IMR-90 (cell line): ENCODE measurements at regions not wholly inside any gene's neighbourhood (a gene's known extent, or its start where the extent isn't known, plus 50 kb on each side); places are given as distances from the start of the nearest gene placed in this dataset.
A peak's percentile ranks its signal among the peaks of the same experiment; 100 is the strongest.

ENCODE experiments used
- ATAC-seq: fragments of 200-7000 bp; cut with Tn5 transposase; 2 replicates; pipeline ENCODE4 v1.9.1; 2020; ENCODE audit warnings: low read depth, mild to moderate bottlenecking, moderate library complexity
- BruUV-seq: library from RNA; stranded (reverse); fragments of 400-500 nt; replicated peaks from 2 replicates; lab custom pipeline; 2021; lab: Mats Ljungman, UMichigan
- CTCF ChIA-PET: fragments of 300-600 bp; formaldehyde crosslinking; extraction: SDS; loops from one replicate; lab custom pipeline; 2021; ENCODE audit warnings: antibody characterized with exemption; lab: Yijun Ruan, JAX
- POLR2A ChIA-PET: fragments of 300-600 bp; sonication (Branson Sonifier 250); formaldehyde crosslinking; loops from one replicate; lab custom pipeline; 2022; ENCODE audit warnings: antibody characterized with exemption; ENCODE audit not compliant: unreplicated experiment; lab: Charles Lee
- DNase-seq: peaks from one replicate; pipeline ENCODE4 v3.0.0; 2013
- H2AFZ ChIP-seq: replicated peaks from 2 replicates; pipeline ENCODE3; 2013; ENCODE audit warnings: low read length, mild to moderate bottlenecking; ENCODE audit not compliant: poor library complexity
- H2AK5ac ChIP-seq: 2 replicates; pipeline ENCODE4 v1.6.1; 2013; ENCODE audit warnings: low read depth, low read length, inconsistent platforms
- H2AK9ac ChIP-seq: replicated peaks from 2 replicates; pipeline ENCODE3; 2013; ENCODE audit warnings: mild to moderate bottlenecking, low read depth, low read length, moderate library complexity; ENCODE audit not compliant: poor library complexity
- H2BK120ac ChIP-seq: 2 replicates; pipeline ENCODE4 v1.6.1; 2013; ENCODE audit warnings: low read depth, low read length, inconsistent platforms
- H2BK15ac ChIP-seq: 3 replicates; pipeline ENCODE4 v1.6.1; 2013; ENCODE audit warnings: low read depth, low read length, inconsistent platforms
- H2BK20ac ChIP-seq: 2 replicates; pipeline ENCODE4 v1.6.1; 2013; ENCODE audit warnings: low read depth, mild to moderate bottlenecking, inconsistent platforms, low read length, moderate library complexity
- H2BK5ac ChIP-seq: 2 replicates; pipeline ENCODE4 v1.6.1; 2013; ENCODE audit warnings: mild to moderate bottlenecking, low read depth, low read length, inconsistent platforms; ENCODE audit not compliant: poor library complexity, severe bottlenecking
- H3K14ac ChIP-seq: replicated peaks from 2 replicates; pipeline ENCODE4 v1.6.1; 2013; ENCODE audit warnings: low read depth, low read length, inconsistent platforms
- H3K18ac ChIP-seq: 2 replicates; pipeline ENCODE4 v1.6.1; 2013; ENCODE audit warnings: low read depth, low read length, control low read depth
- H3K23ac ChIP-seq: 2 replicates; pipeline ENCODE4 v1.6.1; 2013; ENCODE audit warnings: low read depth, low read length, inconsistent platforms
- H3K27ac ChIP-seq: 2 replicates; pipeline ENCODE4 v1.5.1; 2013; ENCODE audit warnings: mild to moderate bottlenecking, control low read depth, low read length; ENCODE audit not compliant: insufficient read depth
- H3K27me3 ChIP-seq: 2 replicates; pipeline ENCODE4 v1.6.1; 2013; ENCODE audit warnings: low read length; ENCODE audit not compliant: control insufficient read depth, insufficient read depth
- H3K36me3 ChIP-seq: 2 replicates; pipeline ENCODE4 v1.6.1; 2013; ENCODE audit warnings: low read length, mixed read lengths; ENCODE audit not compliant: control insufficient read depth, insufficient read depth
- H3K4ac ChIP-seq: 2 replicates; pipeline ENCODE4 v1.6.1; 2013; ENCODE audit warnings: low read depth, low read length, inconsistent platforms
- H3K4me1 ChIP-seq: 2 replicates; pipeline ENCODE4 v1.6.1; 2013; ENCODE audit warnings: low read length, mixed read lengths; ENCODE audit not compliant: control insufficient read depth, insufficient read depth
- H3K4me2 ChIP-seq: 2 replicates; pipeline ENCODE4 v1.6.1; 2013; ENCODE audit warnings: low read depth, mild to moderate bottlenecking, control low read depth, low read length, moderate library complexity
- H3K4me3 ChIP-seq: 2 replicates; pipeline ENCODE4 v1.5.1; 2013; ENCODE audit warnings: low read depth, mild to moderate bottlenecking, control low read depth, low read length, moderate library complexity; ENCODE audit not compliant: insufficient read depth
- H3K56ac ChIP-seq: 2 replicates; pipeline ENCODE4 v1.6.1; 2013; ENCODE audit warnings: low read length, inconsistent platforms; ENCODE audit not compliant: insufficient read depth; ENCODE audit errors: extremely low read depth
- H3K79me1 ChIP-seq, 2 experiments: 2 replicates each; pipeline ENCODE4 v1.6.1; 2013; ENCODE audit warnings: low read length in 2 of 2, inconsistent platforms in 1 of 2, low read depth in 1 of 2
- H3K9ac ChIP-seq: 2 replicates; pipeline ENCODE4 v1.6.1; 2013; ENCODE audit warnings: low read depth, low read length, control low read depth
- H3K9me1 ChIP-seq: 2 replicates; pipeline ENCODE4 v1.6.1; 2013; ENCODE audit warnings: low read length, inconsistent platforms; ENCODE audit not compliant: insufficient read depth
- H3K9me3 ChIP-seq: 2 replicates; pipeline ENCODE4 v1.6.1; 2013; ENCODE audit warnings: low read length; ENCODE audit not compliant: control insufficient read depth, insufficient read depth
- H4K20me1 ChIP-seq: 2 replicates; pipeline ENCODE4 v1.6.1; 2013; ENCODE audit warnings: low read length, inconsistent platforms; ENCODE audit not compliant: insufficient read depth
- H4K5ac ChIP-seq: 2 replicates; pipeline ENCODE4 v1.6.1; 2013; ENCODE audit warnings: mild to moderate bottlenecking, low read depth, low read length, control low read depth
- H4K8ac ChIP-seq, 2 experiments: 2 replicates each; pipeline ENCODE4 v1.6.1; 2013; ENCODE audit warnings: low read depth in 2 of 2, low read length in 2 of 2, control low read depth in 1 of 2, inconsistent platforms in 1 of 2
- H4K91ac ChIP-seq: 2 replicates; pipeline ENCODE4 v1.6.1; 2013; ENCODE audit warnings: low read depth, low read length, inconsistent platforms; ENCODE audit not compliant: insufficient read depth
- FOS ChIP-seq: fragments of 150-350 bp; IDR thresholded peaks from 2 replicates; pipeline ENCODE4 v1.6.1; 2016; ENCODE audit warnings: low read depth, low read length
- RFX5 ChIP-seq: IDR thresholded peaks from 2 replicates; pipeline ENCODE4 v1.8.0; 2012; ENCODE audit warnings: low read depth, mild to moderate bottlenecking, low read length, moderate library complexity
- SMC3 ChIP-seq: fragments of 150-350 bp; IDR thresholded peaks from 2 replicates; pipeline ENCODE4 v1.6.1; 2016; ENCODE audit warnings: low read depth, mild to moderate bottlenecking, antibody characterized with exemption, low read length, moderate library complexity
- WGBS, 2 experiments: methylation state at CpG; one replicate each; pipeline versions ENCODE4 v1.1.5 to v1.1.7; 2013; ENCODE audit warnings: missing lambda C conversion rate in 2 of 2; ENCODE audit not compliant: insufficient read length in 1 of 2; ENCODE audit errors: extremely low coverage in 2 of 2; 5-methylcytosine and 5-hydroxymethylcytosine counted together
- dilution Hi-C: fragments of 300-500 bp; cut with HindIII; formaldehyde crosslinking; loops from one replicate; pipeline ENCODE4 v1.14.3; 2018; ENCODE audit warnings: low sequenced_read_pairs; ENCODE audit not compliant: unreplicated experiment
- in situ Hi-C: fragments of 300-500 bp; cut with MboI; formaldehyde crosslinking; loops from 3 replicates; pipeline ENCODE4 v1.14.3; 2019; ENCODE audit warnings: low sequenced_read_pairs, inconsistent platforms, mixed read lengths
- intact Hi-C: fragments of 100-400 bp; cut with micrococcal nuclease; formaldehyde crosslinking; loops from 2 replicates; pipeline ENCODE4 v1.10.0; 2022

GRCh38 chr4:19728773-19729172, 522.9 kb upstream of the SLIT2 start:
- Histone ChIP-seq H3K9me3 (no peaks in the 10 kb centered on the region), H2AFZ (no peak overlapping the region), H2AK9ac (no peak overlapping the region), H2AK5ac (no peak overlapping the region), H3K23ac (no peak overlapping the region), H4K20me1 (no peaks in the 10 kb centered on the region), H3K27ac (no peak overlapping the region), H3K4me1 (peaks cover 3% of the 10 kb centered on the region), H3K4me3 (no peak overlapping the region), H3K4me2 (no peak overlapping the region), H3K4ac (no peak overlapping the region), H4K91ac (no peak overlapping the region), H2BK20ac (no peak overlapping the region), H4K5ac (no peak overlapping the region), H3K27me3 (no peaks in the 10 kb centered on the region), H3K9ac (no peak overlapping the region), H4K8ac (no peak overlapping the region), H3K18ac (no peak overlapping the region), H2BK15ac (no peak overlapping the region), H2BK120ac (no peak overlapping the region), H3K14ac (no peak overlapping the region), H2BK5ac (no peak overlapping the region), H3K79me1 (no peaks in the 10 kb centered on the region), H3K56ac (no peak overlapping the region), H3K36me3 (no peaks in the 10 kb centered on the region), H3K9me1 (no peaks in the 10 kb centered on the region)
- TF ChIP-seq SMC3: no peak
- no peak for TF ChIP-seq RFX5
- TF ChIP-seq FOS: no peak
- WGBS, 2 experiments: no CpG with 5 or more reads among the region's 1 CpG
- intact Hi-C loops: no loop called here
- ATAC-seq (peak; percentile 81), DNase-seq (peak; percentile 58)
- in situ Hi-C loops: no loop called here
- ChIA-PET CTCF (no interaction called here), POLR2A (no interaction called here)
- dilution Hi-C loops: no loop called here
- BruUV-seq: no TSS peak
